ENCODE measurements at regions not wholly inside any gene's neighbourhood (a gene's known extent, or its start where the extent isn't known, plus 50 kb on each side); places are given as distances from the start of the nearest gene placed in this dataset.

DNA sequence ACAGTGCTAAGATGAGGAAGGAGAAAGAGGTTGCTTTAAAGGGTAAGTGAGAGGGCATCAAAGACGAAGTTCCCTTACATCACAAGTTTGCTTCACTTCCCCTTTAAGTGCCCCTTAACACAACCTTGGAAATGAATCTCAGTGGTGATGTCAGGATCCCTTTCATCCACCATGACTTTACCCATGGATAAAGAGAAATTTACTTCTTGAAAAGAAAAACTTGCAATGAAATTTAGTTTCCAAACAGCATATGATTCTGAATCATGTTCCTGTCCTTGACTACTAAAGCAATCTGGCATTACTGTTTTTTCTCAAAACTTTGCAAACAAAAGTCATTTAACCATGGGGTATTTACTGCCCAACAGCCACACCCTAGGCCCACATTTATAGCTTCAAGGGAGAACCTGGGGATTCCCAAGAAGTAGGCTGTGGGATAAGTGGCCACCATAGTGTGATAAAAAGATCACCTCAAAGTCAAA lies 135.9 kb downstream of the ITGB8 start:
- Mint-ChIP-seq H3K4me3 (no peak overlapping the region), H3K9me3 (no peaks in the 10 kb centered on the region), H3K36me3 (no peaks in the 10 kb centered on the region), H3K27ac (no peak overlapping the region), H3K27me3 (ENCODE audit: low read depth) (peaks cover 6% of the 10 kb centered on the region), H3K4me1 (no peaks in the 10 kb centered on the region)
- no peak for DNase-seq (ENCODE audit: low spot score in 2 of 2, unreplicated experiment in 2 of 2)
- TF ChIP-seq, protein P1, sequence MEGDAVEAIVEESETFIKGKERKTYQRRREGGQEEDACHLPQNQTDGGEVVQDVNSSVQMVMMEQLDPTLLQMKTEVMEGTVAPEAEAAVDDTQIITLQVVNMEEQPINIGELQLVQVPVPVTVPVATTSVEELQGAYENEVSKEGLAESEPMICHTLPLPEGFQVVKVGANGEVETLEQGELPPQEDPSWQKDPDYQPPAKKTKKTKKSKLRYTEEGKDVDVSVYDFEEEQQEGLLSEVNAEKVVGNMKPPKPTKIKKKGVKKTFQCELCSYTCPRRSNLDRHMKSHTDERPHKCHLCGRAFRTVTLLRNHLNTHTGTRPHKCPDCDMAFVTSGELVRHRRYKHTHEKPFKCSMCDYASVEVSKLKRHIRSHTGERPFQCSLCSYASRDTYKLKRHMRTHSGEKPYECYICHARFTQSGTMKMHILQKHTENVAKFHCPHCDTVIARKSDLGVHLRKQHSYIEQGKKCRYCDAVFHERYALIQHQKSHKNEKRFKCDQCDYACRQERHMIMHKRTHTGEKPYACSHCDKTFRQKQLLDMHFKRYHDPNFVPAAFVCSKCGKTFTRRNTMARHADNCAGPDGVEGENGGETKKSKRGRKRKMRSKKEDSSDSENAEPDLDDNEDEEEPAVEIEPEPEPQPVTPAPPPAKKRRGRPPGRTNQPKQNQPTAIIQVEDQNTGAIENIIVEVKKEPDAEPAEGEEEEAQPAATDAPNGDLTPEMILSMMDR (IDR thresholded peaks at IDR 0.05; ENCODE audit: unreplicated experiment): no peak

DNA sequence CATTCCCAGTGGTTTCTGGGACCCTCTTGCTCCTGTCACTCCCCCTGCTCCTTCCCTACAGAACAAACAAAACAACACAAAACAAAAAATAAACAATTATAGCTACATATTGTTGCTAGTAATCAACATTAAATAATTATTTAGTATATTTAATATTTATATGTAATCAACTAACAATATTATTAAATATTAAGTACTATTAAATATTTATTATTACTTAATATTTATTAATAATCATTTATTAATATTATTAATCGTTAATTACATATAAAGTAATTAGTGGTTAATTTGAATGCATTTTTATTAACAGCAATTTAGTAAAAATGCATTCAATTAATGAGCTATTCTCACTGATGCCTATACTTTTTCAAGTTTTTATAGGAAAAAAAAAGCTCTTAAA lies 139.4 kb downstream of the ITGB8 start:
- no peak overlapping the region for H3K4me3 Mint-ChIP-seq
- DNase-seq (ENCODE audit: low spot score in 2 of 2, unreplicated experiment in 2 of 2): no peak

GRCh38 chr7:20470726-20471125 lies 140.0 kb downstream of the ITGB8 start:
- no peak for DNase-seq (ENCODE audit: low spot score in 2 of 2, unreplicated experiment in 2 of 2)
- TF ChIP-seq, protein P1 (IDR thresholded peaks at IDR 0.05; ENCODE audit: unreplicated experiment): no peak
- Mint-ChIP-seq H3K27me3 (ENCODE audit: low read depth) (peaks cover 7% of the 10 kb centered on the region), H3K27ac (no peak overlapping the region), H3K36me3 (no peaks in the 10 kb centered on the region), H3K9me3 (no peaks in the 10 kb centered on the region), H3K4me1 (no peaks in the 10 kb centered on the region), H3K4me3 (no peak overlapping the region)

More for the DNA sequence above, 139.4 kb downstream of the ITGB8 start:
- Mint-ChIP-seq H3K9me3 (no peaks in the 10 kb centered on the region), H3K27ac (no peak overlapping the region), H3K36me3 (no peaks in the 10 kb centered on the region), H3K4me1 (no peaks in the 10 kb centered on the region), H3K27me3 (ENCODE audit: low read depth) (peaks cover 7% of the 10 kb centered on the region)
- TF ChIP-seq, protein P1 (IDR thresholded peaks at IDR 0.05; ENCODE audit: unreplicated experiment): no peak

DNA sequence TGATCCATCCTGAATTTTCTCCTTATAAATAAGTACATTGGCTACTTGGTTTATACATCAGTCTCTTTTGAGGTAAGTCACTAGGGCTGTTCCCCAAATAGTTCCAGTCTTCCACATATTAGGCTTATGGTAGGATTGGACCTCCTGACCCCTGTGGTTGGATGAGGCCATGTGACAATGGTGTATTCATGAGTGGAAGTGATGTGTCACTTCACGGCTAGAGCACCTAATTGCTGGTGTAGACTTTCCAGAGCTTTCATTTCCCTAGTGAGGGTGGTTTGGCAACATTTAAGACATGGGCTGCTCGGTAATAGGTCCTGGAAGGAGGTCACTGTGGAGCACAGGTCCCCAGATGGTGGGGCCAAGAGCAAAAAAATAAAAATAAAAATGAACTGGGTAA lies 141.2 kb upstream of the ABCB5 start:
- Mint-ChIP-seq H3K4me1 (no peaks in the 10 kb centered on the region), H3K36me3 (no peaks in the 10 kb centered on the region), H3K27me3 (ENCODE audit: low read depth) (peaks cover 5% of the 10 kb centered on the region), H3K9me3 (no peaks in the 10 kb centered on the region), H3K27ac (no peak overlapping the region), H3K4me3 (no peak overlapping the region)
- TF ChIP-seq, protein P1 (IDR thresholded peaks at IDR 0.05; ENCODE audit: unreplicated experiment): no peak
- no peak for DNase-seq (ENCODE audit: low spot score in 2 of 2, unreplicated experiment in 2 of 2)

DNA sequence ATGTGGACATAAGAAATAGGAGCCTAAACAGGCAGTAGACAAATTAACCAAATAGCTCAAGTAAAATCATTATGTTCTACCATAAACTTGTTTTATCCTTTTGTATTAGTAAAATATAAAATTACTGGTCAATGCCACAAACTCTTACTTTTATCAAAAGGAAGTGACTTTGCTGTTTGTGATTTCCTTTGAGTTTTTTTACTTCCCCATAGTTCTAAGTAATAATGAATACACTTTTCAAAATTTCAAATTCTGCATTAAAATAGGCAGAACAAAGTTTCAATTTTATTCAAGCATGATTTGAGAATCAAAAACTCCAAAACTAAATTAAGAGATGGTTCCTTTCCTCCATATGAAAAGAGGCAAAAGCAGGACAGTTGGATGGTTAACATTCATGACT lies 139.7 kb upstream of the ABCB5 start:
- no peaks in the 10 kb centered on the region for H3K9me3 Mint-ChIP-seq
- H3K4me1 Mint-ChIP-seq: no peaks in the 10 kb centered on the region
- no peak for DNase-seq (ENCODE audit: low spot score in 2 of 2, unreplicated experiment in 2 of 2)
- H3K36me3 Mint-ChIP-seq: no peaks in the 10 kb centered on the region
- no peak overlapping the region for H3K4me3 Mint-ChIP-seq
- no peak overlapping the region for H3K27ac Mint-ChIP-seq
- TF ChIP-seq, protein P1 (IDR thresholded peaks at IDR 0.05; ENCODE audit: unreplicated experiment): no peak
- H3K27me3 Mint-ChIP-seq (ENCODE audit: low read depth): peaks cover 7% of the 10 kb centered on the region

GRCh38 chr7:20477067-20477466 lies 138.4 kb upstream of the ABCB5 start:
- Mint-ChIP-seq H3K27ac (no peak overlapping the region), H3K4me1 (no peaks in the 10 kb centered on the region), H3K9me3 (no peaks in the 10 kb centered on the region), H3K27me3 (ENCODE audit: low read depth) (peaks cover 9% of the 10 kb centered on the region), H3K36me3 (no peaks in the 10 kb centered on the region), H3K4me3 (no peak overlapping the region)
- no peak for DNase-seq (ENCODE audit: low spot score in 2 of 2, unreplicated experiment in 2 of 2)
- TF ChIP-seq, protein P1 (IDR thresholded peaks at IDR 0.05; ENCODE audit: unreplicated experiment): no peak
